WERI-Rb-1 (cell line): ENCODE measurements at regions not wholly inside any gene's neighbourhood (a gene's known extent, or its start where the extent isn't known, plus 50 kb on each side); places are given as distances from the start of the nearest gene placed in this dataset.

Source experiments
- DNase-seq: peaks from one replicate; pipeline ENCODE4 v3.0.0-alpha.2; 2020
- H3K27ac ChIP-seq: fragments of 250-450 bp; sonication (Bioruptor Pico); 2 replicates; pipeline ENCODE4 v1.5.1; 2020; ENCODE audit warnings: mild to moderate bottlenecking, moderate library complexity
- H3K27me3 ChIP-seq: fragments of 250-450 bp; sonication (Bioruptor Pico); 2 replicates; pipeline ENCODE4 v1.5.1; 2021; ENCODE audit warnings: mild to moderate bottlenecking, low read depth, moderate library complexity; ENCODE audit not compliant: insufficient read depth, severe bottlenecking
- H3K36me3 ChIP-seq: fragments of 250-450 bp; sonication (Bioruptor Pico); 2 replicates; pipeline ENCODE4 v1.5.1; 2020; ENCODE audit warnings: mild to moderate bottlenecking, moderate library complexity
- H3K4me3 ChIP-seq: 2 replicates; pipeline ENCODE4 v1.5.1; 2011; ENCODE audit warnings: low read depth, mild to moderate bottlenecking, control low read depth, low read length
- H3K9me3 ChIP-seq: fragments of 250-450 bp; sonication (Bioruptor Pico); 2 replicates; pipeline ENCODE4 v1.5.1; 2021; ENCODE audit warnings: mild to moderate bottlenecking, moderate library complexity; ENCODE audit not compliant: severe bottlenecking
- TF ChIP-seq, protein P1 (sequence below): IDR thresholded peaks from 2 replicates; pipeline ENCODE4 v1.5.1; 2011; ENCODE audit warnings: low read depth, mild to moderate bottlenecking, control low read depth, inconsistent platforms, low read length

DNA sequence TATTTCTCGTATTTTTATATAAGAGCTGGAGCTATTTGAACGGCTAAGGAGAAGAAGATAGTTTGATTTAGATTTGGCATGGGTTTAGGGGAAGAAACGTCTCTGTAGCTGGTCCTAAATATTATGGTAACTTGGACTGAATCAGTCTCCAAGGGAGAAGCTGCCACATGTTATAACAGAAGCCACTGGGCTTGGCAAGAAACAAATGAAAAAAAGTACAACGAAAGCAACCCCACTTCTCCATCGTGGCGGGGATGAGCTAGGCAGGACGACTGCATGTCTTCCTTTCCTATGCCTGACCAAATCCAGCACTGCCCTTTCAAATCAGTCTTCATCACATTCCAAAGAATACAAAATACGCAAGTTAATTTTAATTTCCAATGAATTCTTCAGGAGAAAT lies 196.7 kb upstream of the KLF14 start:
- Histone ChIP-seq H3K36me3 (no peaks in the 10 kb centered on the region), H3K9me3 (no peaks in the 10 kb centered on the region), H3K27ac (no peak overlapping the region), H3K4me3 (no peak overlapping the region), H3K27me3 (no peaks in the 10 kb centered on the region)
- no peak for DNase-seq
- TF ChIP-seq, protein P1, sequence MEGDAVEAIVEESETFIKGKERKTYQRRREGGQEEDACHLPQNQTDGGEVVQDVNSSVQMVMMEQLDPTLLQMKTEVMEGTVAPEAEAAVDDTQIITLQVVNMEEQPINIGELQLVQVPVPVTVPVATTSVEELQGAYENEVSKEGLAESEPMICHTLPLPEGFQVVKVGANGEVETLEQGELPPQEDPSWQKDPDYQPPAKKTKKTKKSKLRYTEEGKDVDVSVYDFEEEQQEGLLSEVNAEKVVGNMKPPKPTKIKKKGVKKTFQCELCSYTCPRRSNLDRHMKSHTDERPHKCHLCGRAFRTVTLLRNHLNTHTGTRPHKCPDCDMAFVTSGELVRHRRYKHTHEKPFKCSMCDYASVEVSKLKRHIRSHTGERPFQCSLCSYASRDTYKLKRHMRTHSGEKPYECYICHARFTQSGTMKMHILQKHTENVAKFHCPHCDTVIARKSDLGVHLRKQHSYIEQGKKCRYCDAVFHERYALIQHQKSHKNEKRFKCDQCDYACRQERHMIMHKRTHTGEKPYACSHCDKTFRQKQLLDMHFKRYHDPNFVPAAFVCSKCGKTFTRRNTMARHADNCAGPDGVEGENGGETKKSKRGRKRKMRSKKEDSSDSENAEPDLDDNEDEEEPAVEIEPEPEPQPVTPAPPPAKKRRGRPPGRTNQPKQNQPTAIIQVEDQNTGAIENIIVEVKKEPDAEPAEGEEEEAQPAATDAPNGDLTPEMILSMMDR = no peak

DNA sequence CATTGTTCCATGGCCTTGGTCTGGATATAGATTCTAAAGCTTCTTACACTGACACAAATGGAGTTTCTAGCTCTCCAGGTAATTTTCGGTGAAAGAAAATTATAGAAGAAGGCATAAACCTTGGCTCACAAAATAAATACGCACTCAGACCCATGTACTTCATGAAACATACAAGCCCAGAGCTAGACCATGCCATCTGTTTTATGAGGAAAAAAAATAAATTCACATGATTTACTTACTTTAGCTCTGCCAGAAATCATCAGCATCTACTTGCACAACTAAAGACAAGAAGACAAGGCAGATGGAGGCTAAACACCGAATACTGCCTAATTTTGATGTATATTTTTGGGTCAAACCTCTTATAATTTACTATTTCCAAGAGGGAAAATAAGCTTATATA lies 197.4 kb upstream of the KLF14 start:
- Histone ChIP-seq H3K9me3 (no peaks in the 10 kb centered on the region), H3K36me3 (no peaks in the 10 kb centered on the region), H3K27ac (no peak overlapping the region), H3K27me3 (no peaks in the 10 kb centered on the region), H3K4me3 (no peak overlapping the region)
- TF ChIP-seq, protein P1 = no peak
- no peak for DNase-seq

DNA sequence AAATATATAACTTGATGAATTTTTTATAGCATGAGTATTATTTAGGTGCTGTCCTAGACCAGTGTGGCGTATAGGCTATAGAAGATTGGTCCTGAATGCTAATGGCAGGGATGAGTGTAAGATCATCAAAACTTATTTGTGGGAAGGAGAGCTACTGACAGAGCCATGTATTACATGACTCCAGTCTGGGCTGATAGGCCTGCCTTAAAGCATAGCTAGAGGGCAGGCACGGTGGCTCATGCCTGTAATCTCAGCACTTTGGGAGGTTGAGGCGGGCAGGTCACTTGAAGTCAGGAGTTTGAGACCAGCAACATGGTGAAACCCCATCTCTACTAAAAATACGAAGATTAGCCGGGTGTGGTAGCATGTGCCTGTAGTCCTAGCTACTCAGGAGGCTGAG lies 198.1 kb upstream of the KLF14 start:
- no peak for DNase-seq
- Histone ChIP-seq H3K27me3 (no peaks in the 10 kb centered on the region), H3K9me3 (no peaks in the 10 kb centered on the region), H3K36me3 (no peaks in the 10 kb centered on the region), H3K27ac (no peak overlapping the region), H3K4me3 (no peak overlapping the region)
- TF ChIP-seq, protein P1 = no peak

DNA sequence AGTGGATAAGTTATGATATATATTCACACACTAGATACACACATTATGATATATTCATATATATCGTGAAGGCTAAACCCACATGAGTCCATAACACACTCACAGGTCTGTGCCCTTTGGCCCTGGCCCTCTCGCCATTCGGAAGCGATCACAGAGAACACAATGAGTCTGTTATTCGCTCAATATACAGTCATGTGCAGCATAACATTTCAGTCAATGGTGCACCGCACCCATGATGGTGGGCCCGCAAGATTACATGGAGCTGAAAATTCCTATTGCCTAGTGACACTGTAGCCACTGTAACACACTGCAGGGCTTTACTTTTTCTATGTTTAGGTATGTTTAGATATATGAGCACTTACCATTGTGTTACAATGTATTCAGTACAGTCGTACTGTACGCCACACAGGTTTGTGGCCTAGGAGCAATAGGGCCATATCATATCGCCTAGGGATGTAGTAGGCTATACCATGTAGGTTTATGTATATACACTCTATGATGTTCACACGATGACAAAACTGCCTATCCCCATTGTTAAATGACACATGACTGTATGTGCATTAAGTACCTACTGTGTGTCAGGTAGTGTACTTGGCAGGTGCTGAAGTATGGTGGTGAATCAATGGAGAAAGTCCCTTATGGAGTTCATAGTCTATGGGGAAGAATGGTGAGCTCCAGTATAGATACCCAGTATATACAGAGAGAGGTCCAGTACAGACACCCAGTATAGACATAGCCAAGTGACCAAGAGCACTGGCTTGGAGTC lies 198.8 kb upstream of the KLF14 start:
- H3K4me3 ChIP-seq = no peak overlapping the region
- TF ChIP-seq, protein P1 = no peak
- H3K36me3 ChIP-seq = no peaks in the 10 kb centered on the region
- H3K27me3 ChIP-seq = no peaks in the 10 kb centered on the region
- no peak overlapping the region for H3K27ac ChIP-seq
- H3K9me3 ChIP-seq = no peaks in the 10 kb centered on the region
- DNase-seq = no peak

DNA sequence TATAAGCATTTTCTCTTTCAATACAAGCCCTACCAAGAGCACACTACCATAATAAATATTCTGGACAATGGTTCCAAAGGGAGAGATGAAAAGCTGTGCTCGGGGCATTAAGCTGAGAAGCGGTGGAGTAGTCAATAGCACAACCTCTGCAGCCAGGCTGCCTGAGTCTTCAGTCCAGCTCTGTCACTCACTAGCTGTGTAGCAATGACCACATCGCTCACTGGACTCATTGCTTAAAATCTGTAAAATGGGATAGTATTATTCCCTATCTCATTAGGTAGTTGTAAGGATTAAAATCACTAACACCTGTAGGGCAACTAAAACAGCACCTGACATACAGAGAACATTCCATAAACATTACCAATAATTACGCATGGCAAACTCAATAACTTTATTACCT lies 199.9 kb upstream of the KLF14 start:
- Histone ChIP-seq H3K36me3 (no peaks in the 10 kb centered on the region), H3K9me3 (no peaks in the 10 kb centered on the region), H3K27me3 (no peaks in the 10 kb centered on the region)

More for the DNA sequence above, 199.9 kb upstream of the KLF14 start:
- DNase-seq = no peak
- Histone ChIP-seq H3K4me3 (no peak overlapping the region), H3K27ac (no peak overlapping the region)
- TF ChIP-seq, protein P1 = no peak
